Hepatocyte (in vitro differentiated cells): ENCODE measurements at regions not wholly inside any gene's neighbourhood (a gene's known extent, or its start where the extent isn't known, plus 50 kb on each side); places are given as distances from the start of the nearest gene placed in this dataset.

ENCODE experiments used
- DNase-seq: peaks from one replicate; pipeline ENCODE4 v3.0.0-alpha.2; 2016; ENCODE audit warnings: low spot score
- H2AFZ ChIP-seq: fragments of 200-600 bp; sonication (generic); 2 replicates; pipeline ENCODE4 v1.6.0; 2016; ENCODE audit warnings: antibody characterized with exemption, mild to moderate bottlenecking
- H3K27ac ChIP-seq: fragments of 200-600 bp; sonication (generic); 2 replicates; pipeline ENCODE4 v1.5.1; 2016; ENCODE audit warnings: mild to moderate bottlenecking
- H3K27me3 ChIP-seq: fragments of 200-600 bp; sonication (generic); 2 replicates; pipeline ENCODE4 v1.6.1; 2016
- H3K36me3 ChIP-seq: fragments of 200-600 bp; sonication (generic); replicated peaks from 2 replicates; pipeline ENCODE4 v1.5.1; 2016; ENCODE audit warnings: low read depth; ENCODE audit not compliant: insufficient read depth
- H3K4me1 ChIP-seq: fragments of 200-600 bp; sonication (generic); 2 replicates; pipeline ENCODE4 v1.5.1; 2016; ENCODE audit warnings: mild to moderate bottlenecking, moderate library complexity; ENCODE audit not compliant: insufficient read depth
- H3K4me2 ChIP-seq: fragments of 200-600 bp; sonication (generic); 2 replicates; pipeline ENCODE4 v1.6.0; 2016
- H3K4me3 ChIP-seq: fragments of 200-600 bp; sonication (generic); 2 replicates; pipeline ENCODE4 v1.5.1; 2016; ENCODE audit warnings: mild to moderate bottlenecking
- H3K79me2 ChIP-seq: fragments of 200-600 bp; sonication (generic); 2 replicates; pipeline ENCODE4 v1.6.0; 2017; ENCODE audit warnings: mild to moderate bottlenecking
- H3K9me2 ChIP-seq: fragments of 200-600 bp; sonication (generic); replicated peaks from 2 replicates; pipeline ENCODE4 v1.6.0; 2017; ENCODE audit warnings: mild to moderate bottlenecking; ENCODE audit not compliant: insufficient read depth
- H3K9me3 ChIP-seq: fragments of 200-600 bp; sonication (generic); 2 replicates; pipeline ENCODE4 v1.5.1; 2016; ENCODE audit warnings: low read depth, mild to moderate bottlenecking
- H4K20me1 ChIP-seq: fragments of 200-600 bp; sonication (generic); 2 replicates; pipeline ENCODE4 v1.6.0; 2016; ENCODE audit warnings: mild to moderate bottlenecking; ENCODE audit not compliant: insufficient read depth, poor library complexity, severe bottlenecking
- EZH2 ChIP-seq: fragments of 200-600 bp; sonication (generic); IDR thresholded peaks from 2 replicates; pipeline ENCODE4 v1.6.1; 2016; ENCODE audit warnings: antibody characterized with exemption, mild to moderate bottlenecking, borderline replicate concordance
- EZH2phosphoT487 ChIP-seq: fragments of 200-600 bp; sonication (generic); IDR thresholded peaks from one replicate; pipeline ENCODE4 v1.6.1; 2018; ENCODE audit warnings: antibody characterized with exemption, mild to moderate bottlenecking, low read depth, moderate library complexity; ENCODE audit not compliant: unreplicated experiment, severe bottlenecking
- WGBS: methylation state at CpG from one replicate; pipeline ENCODE4 v1.1.6; 2016; ENCODE audit warnings: low lambda C conversion rate; ENCODE audit errors: missing lambda C conversion rate; 5-methylcytosine and 5-hydroxymethylcytosine counted together
- TF ChIP-seq, protein P1 (sequence below): fragments of 200-600 bp; sonication (generic); IDR thresholded peaks from 2 replicates; pipeline ENCODE4 v1.5.1; 2016; ENCODE audit warnings: antibody characterized with exemption, mild to moderate bottlenecking; ENCODE audit not compliant: poor library complexity

DNA sequence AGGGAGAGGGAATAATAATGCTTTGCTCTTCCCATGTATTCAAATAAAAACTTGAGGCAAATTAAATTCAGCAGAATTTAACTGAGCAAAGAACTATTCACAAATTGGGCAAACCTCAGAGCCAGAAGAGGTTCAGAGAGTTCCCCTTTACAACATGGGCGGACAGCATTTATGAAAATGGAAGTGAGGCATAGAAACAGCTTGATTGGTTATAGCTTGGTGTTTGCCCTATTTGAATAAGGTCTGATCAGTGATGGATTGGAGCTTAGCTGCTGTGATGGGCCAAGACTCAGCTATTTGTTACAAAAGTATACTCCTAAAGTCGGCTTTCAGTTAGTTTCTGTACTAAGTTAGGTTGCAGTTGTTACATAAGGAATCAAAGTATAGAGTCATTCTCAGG, 63.0 kb downstream of the TMEM100 start:
- Histone ChIP-seq H3K9me2 (no peaks in the 10 kb centered on the region), H3K4me3 (no peak overlapping the region), H3K9me3 (no peaks in the 10 kb centered on the region), H3K27me3 (peaks cover 4% of the 10 kb centered on the region), H3K79me2 (no peaks in the 10 kb centered on the region), H3K4me2 (no peak overlapping the region), H3K4me1 (peaks cover 13% of the 10 kb centered on the region), H2AFZ (no peak overlapping the region), H3K36me3 (no peaks in the 10 kb centered on the region), H4K20me1 (no peaks in the 10 kb centered on the region), H3K27ac (no peak overlapping the region)
- no peak for TF ChIP-seq EZH2phosphoT487
- no peak for TF ChIP-seq EZH2
- TF ChIP-seq, protein P1, sequence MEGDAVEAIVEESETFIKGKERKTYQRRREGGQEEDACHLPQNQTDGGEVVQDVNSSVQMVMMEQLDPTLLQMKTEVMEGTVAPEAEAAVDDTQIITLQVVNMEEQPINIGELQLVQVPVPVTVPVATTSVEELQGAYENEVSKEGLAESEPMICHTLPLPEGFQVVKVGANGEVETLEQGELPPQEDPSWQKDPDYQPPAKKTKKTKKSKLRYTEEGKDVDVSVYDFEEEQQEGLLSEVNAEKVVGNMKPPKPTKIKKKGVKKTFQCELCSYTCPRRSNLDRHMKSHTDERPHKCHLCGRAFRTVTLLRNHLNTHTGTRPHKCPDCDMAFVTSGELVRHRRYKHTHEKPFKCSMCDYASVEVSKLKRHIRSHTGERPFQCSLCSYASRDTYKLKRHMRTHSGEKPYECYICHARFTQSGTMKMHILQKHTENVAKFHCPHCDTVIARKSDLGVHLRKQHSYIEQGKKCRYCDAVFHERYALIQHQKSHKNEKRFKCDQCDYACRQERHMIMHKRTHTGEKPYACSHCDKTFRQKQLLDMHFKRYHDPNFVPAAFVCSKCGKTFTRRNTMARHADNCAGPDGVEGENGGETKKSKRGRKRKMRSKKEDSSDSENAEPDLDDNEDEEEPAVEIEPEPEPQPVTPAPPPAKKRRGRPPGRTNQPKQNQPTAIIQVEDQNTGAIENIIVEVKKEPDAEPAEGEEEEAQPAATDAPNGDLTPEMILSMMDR: no peak
- DNase-seq: no peak
- 76% methylated on average over 2 of the region's 2 CpGs for WGBS

DNA sequence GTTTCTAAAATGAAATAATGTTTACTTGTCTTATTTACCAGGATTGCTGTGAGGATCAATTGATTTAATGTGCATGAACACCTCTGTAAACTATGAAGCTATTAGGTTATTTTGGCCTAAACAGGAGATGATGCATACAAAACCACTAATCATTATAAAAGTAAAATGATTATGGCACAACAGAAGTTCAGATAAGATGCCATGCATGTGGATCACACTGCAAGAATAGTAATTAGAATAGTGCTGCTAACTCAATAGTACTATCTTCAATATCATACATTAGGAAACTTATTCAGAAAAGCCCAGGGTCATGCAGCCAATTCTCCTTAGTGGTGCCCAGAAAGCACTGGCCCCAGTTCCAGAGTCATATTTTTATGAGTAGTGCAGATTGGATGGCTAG, 66.9 kb downstream of the TMEM100 start:
- no peaks in the 10 kb centered on the region for H3K9me2 ChIP-seq
- H4K20me1 ChIP-seq: no peaks in the 10 kb centered on the region
- H3K4me3 ChIP-seq: no peak overlapping the region
- H3K4me1 ChIP-seq: peaks cover 12% of the 10 kb centered on the region
- no peaks in the 10 kb centered on the region for H3K36me3 ChIP-seq
- no peak overlapping the region for H2AFZ ChIP-seq
- no peaks in the 10 kb centered on the region for H3K79me2 ChIP-seq
- no peak for DNase-seq
- no peak overlapping the region for H3K27ac ChIP-seq
- H3K4me2 ChIP-seq: no peak overlapping the region
- H3K9me3 ChIP-seq: no peaks in the 10 kb centered on the region
- TF ChIP-seq EZH2 (no peak), EZH2phosphoT487 (no peak)
- peaks cover 4% of the 10 kb centered on the region for H3K27me3 ChIP-seq

DNA sequence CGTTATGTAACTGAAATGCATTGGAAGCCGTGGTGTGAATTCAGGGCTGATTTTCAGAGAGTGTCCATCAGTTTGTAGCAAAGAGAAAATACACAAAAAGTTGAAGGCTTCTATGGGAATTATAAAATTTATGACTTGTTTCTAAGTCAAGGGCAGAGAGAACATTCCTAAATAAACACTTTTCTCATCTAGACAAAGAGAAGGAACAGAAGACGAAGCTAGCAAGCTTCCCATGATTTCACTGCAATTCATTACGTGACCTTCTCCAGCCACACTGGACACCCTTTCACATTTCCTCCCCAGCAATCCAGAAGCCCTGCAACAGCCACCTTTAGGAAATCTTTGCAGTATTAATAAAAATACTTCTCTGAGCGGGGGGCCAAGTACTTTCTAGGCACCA, 67.8 kb downstream of the TMEM100 start:
- Histone ChIP-seq H3K9me3 (no peaks in the 10 kb centered on the region), H3K79me2 (no peaks in the 10 kb centered on the region), H3K27ac (no peak overlapping the region), H3K9me2 (no peaks in the 10 kb centered on the region), H2AFZ (no peak overlapping the region), H3K4me3 (no peak overlapping the region), H3K4me2 (no peak overlapping the region), H4K20me1 (no peaks in the 10 kb centered on the region), H3K27me3 (peaks cover 4% of the 10 kb centered on the region), H3K4me1 (peaks cover 3% of the 10 kb centered on the region), H3K36me3 (no peaks in the 10 kb centered on the region)
- WGBS: 70% methylated on average over 5 of the region's 5 CpGs
- DNase-seq: no peak
- no peak for TF ChIP-seq EZH2
- TF ChIP-seq, protein P1: no peak
- no peak for TF ChIP-seq EZH2phosphoT487

DNA sequence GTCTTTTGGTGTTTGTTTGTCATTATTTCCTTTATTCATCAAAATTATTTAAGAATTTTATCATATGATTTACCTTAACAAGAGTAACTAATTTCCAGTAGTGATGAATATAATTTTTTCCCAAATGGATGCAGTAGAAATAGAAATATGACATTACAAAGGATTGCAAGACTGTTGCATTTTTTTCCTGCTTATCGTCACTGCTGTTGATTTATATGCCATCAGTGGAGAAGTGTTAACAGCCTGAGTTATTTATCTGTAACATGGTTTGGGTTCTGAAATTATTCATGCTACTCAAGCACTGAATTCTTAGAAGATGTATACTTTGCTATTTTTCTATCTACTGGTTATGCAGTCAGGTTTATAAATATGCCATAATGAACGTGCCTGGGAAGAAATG, 68.6 kb downstream of the TMEM100 start:
- no peaks in the 10 kb centered on the region for H3K9me2 ChIP-seq
- peaks cover 4% of the 10 kb centered on the region for H3K27me3 ChIP-seq
- no peaks in the 10 kb centered on the region for H3K9me3 ChIP-seq
- H2AFZ ChIP-seq: no peak overlapping the region
- no peak overlapping the region for H3K4me2 ChIP-seq
- H3K4me1 ChIP-seq: no peaks in the 10 kb centered on the region
- DNase-seq: no peak
- WGBS: 46% methylated on average over 2 of the region's 2 CpGs
- H3K79me2 ChIP-seq: no peaks in the 10 kb centered on the region
- no peaks in the 10 kb centered on the region for H3K36me3 ChIP-seq
- H4K20me1 ChIP-seq: no peaks in the 10 kb centered on the region
- H3K4me3 ChIP-seq: no peak overlapping the region
- no peak overlapping the region for H3K27ac ChIP-seq
- TF ChIP-seq EZH2phosphoT487 (no peak), EZH2 (no peak)
- TF ChIP-seq, protein P1: no peak
